GM12892 (cell line): ENCODE measurements at regions not wholly inside any gene's neighbourhood (a gene's known extent, or its start where the extent isn't known, plus 50 kb on each side); places are given as distances from the start of the nearest gene placed in this dataset.

Experiments used
- POLR2A ChIP-seq: IDR thresholded peaks from 2 replicates; pipeline ENCODE4 v1.6.1; 2011; ENCODE audit warnings: low read depth, low read length, control low read depth
- TAF1 ChIP-seq: IDR thresholded peaks from 2 replicates; pipeline ENCODE4 v1.6.1; 2011; ENCODE audit warnings: low read depth, mild to moderate bottlenecking, control low read depth, low read length, borderline replicate concordance

GRCh38 chr21:25360593-25360992 lies 246.7 kb downstream of the MRPL39 start:
- no peak for TF ChIP-seq POLR2A
- TF ChIP-seq TAF1, result no peak
